ENCODE measurements at regions not wholly inside any gene's neighbourhood (a gene's known extent, or its start where the extent isn't known, plus 50 kb on each side); places are given as distances from the start of the nearest gene placed in this dataset.
A peak's percentile ranks its signal among the peaks of the same experiment; 100 is the strongest.

- no peak for ATAC-seq
- DNase-seq (ENCODE audit: low spot score): no peak
Observed at GRCh38 chr2:223508372-223508771, 93.8 kb downstream of the SCG2 start.

GRCh38 chr2:223510713-223511112 lies 91.4 kb downstream of the SCG2 start:
- ATAC-seq: no peak
- DNase-seq (ENCODE audit: low spot score): no peak

GRCh38 chr2:223511168-223511567 lies 91.0 kb downstream of the SCG2 start:
- DNase-seq (ENCODE audit: low spot score) (no peak), ATAC-seq (no peak)

GRCh38 chr2:223513771-223514455 lies 88.2 kb downstream of the SCG2 start:
- DNase-seq (ENCODE audit: low spot score) (no peak), ATAC-seq (no peak)

- no peak for DNase-seq (ENCODE audit: low spot score)
- ATAC-seq: no peak
Observed at GRCh38 chr2:223519471-223519870, 82.7 kb downstream of the SCG2 start.

GRCh38 chr2:223522796-223523195 lies 79.4 kb downstream of the SCG2 start:
- DNase-seq (ENCODE audit: low spot score) (no peak), ATAC-seq (no peak)

GRCh38 chr2:223523551-223524001 lies 78.6 kb downstream of the SCG2 start:
- ATAC-seq: no peak
- DNase-seq (ENCODE audit: low spot score): no peak

- no peak for ATAC-seq
- DNase-seq (ENCODE audit: low spot score): no peak
Observed at GRCh38 chr2:223524066-223524465, 78.1 kb downstream of the SCG2 start.

GRCh38 chr2:223526106-223526505 lies 76.1 kb downstream of the SCG2 start:
- no peak for ATAC-seq

GRCh38 chr2:223528036-223528435 lies 74.1 kb downstream of the SCG2 start:
- DNase-seq (ENCODE audit: low spot score) (no peak), ATAC-seq (no peak)

More at GRCh38 chr2:223526106-223526505, 76.1 kb downstream of the SCG2 start:
- DNase-seq (ENCODE audit: low spot score): no peak

- no peak for DNase-seq (ENCODE audit: low spot score)
- no peak for ATAC-seq
Observed at GRCh38 chr2:223529696-223530095, 72.5 kb downstream of the SCG2 start.

GRCh38 chr2:223530811-223531210 lies 71.3 kb downstream of the SCG2 start:
- ATAC-seq (no peak), DNase-seq (ENCODE audit: low spot score) (no peak)

GRCh38 chr2:223532161-223532560 lies 70.0 kb downstream of the SCG2 start:
- no peak for DNase-seq (ENCODE audit: low spot score)
- no peak for ATAC-seq

GRCh38 chr2:223532712-223533111 lies 69.4 kb downstream of the SCG2 start:
- DNase-seq (ENCODE audit: low spot score) (no peak), ATAC-seq (no peak)

GRCh38 chr2:223536546-223536945 lies 65.6 kb downstream of the SCG2 start:
- ATAC-seq: no peak
- DNase-seq (ENCODE audit: low spot score): no peak

GRCh38 chr2:223537115-223537514 lies 65.0 kb downstream of the SCG2 start:
- DNase-seq (ENCODE audit: low spot score): no peak
- no peak for ATAC-seq

GRCh38 chr2:223537651-223538601 lies 64.2 kb downstream of the SCG2 start:
- no peak for DNase-seq (ENCODE audit: low spot score)
- ATAC-seq: no peak

GRCh38 chr2:223538920-223539440 lies 63.2 kb downstream of the SCG2 start:
- no peak for ATAC-seq
- DNase-seq (ENCODE audit: low spot score): no peak

- DNase-seq (ENCODE audit: low spot score) (no peak), ATAC-seq (no peak)
Observed at GRCh38 chr2:223541546-223541945, 60.6 kb downstream of the SCG2 start.

GRCh38 chr2:223542501-223542900 lies 59.7 kb downstream of the SCG2 start:
- no peak for ATAC-seq
- DNase-seq (ENCODE audit: low spot score): no peak

- DNase-seq (ENCODE audit: low spot score) (no peak), ATAC-seq (no peak)
Observed at GRCh38 chr2:223545406-223545805, 56.8 kb downstream of the SCG2 start.

- ATAC-seq (peak; percentile 55), DNase-seq (ENCODE audit: low spot score) (no peak)
Observed at GRCh38 chr2:223545830-223546229, 56.3 kb downstream of the SCG2 start.

All from left lobe of liver (tissue), 2 donors.